ENCODE measurements at regions not wholly inside any gene's neighbourhood (a gene's known extent, or its start where the extent isn't known, plus 50 kb on each side); places are given as distances from the start of the nearest gene placed in this dataset.

DNA sequence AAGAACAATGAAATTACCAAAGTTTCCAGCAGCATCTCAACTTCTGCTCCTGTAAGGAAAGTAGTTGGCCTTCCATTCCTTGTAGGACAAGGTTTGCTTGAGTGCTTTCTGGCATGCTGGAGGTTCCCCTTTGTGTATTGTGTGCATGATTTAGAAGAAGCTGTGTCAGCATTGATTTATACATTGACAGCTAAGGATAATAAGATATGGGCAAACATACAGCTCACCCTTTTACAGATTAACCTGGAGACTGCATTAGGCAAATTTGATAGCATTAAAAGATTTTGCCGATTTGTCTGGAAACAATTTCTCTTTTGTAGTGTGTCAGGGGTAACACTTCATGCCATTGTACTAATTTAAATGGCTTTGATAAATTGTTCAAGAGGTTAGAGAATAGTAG lies 221.8 kb upstream of the PACRGL start:
- Histone ChIP-seq H3K4me1 (no peaks in the 10 kb centered on the region), H3K4me3 (no peak overlapping the region), H3K36me3 (no peaks in the 10 kb centered on the region), H3K27me3 (no peaks in the 10 kb centered on the region), H3K27ac (no peak overlapping the region), H3K9me3 (no peaks in the 10 kb centered on the region)
- WGBS, 2 donors = 97 to 100% methylated on average over 1 of the region's 1 CpG
- DNase-seq (no peak), ATAC-seq (no peak)
- intact Hi-C loops (cut with DNase I) = no loop called here
- TF ChIP-seq, protein P1, sequence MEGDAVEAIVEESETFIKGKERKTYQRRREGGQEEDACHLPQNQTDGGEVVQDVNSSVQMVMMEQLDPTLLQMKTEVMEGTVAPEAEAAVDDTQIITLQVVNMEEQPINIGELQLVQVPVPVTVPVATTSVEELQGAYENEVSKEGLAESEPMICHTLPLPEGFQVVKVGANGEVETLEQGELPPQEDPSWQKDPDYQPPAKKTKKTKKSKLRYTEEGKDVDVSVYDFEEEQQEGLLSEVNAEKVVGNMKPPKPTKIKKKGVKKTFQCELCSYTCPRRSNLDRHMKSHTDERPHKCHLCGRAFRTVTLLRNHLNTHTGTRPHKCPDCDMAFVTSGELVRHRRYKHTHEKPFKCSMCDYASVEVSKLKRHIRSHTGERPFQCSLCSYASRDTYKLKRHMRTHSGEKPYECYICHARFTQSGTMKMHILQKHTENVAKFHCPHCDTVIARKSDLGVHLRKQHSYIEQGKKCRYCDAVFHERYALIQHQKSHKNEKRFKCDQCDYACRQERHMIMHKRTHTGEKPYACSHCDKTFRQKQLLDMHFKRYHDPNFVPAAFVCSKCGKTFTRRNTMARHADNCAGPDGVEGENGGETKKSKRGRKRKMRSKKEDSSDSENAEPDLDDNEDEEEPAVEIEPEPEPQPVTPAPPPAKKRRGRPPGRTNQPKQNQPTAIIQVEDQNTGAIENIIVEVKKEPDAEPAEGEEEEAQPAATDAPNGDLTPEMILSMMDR (IDR thresholded peaks at IDR 0.05) = no peak

DNA sequence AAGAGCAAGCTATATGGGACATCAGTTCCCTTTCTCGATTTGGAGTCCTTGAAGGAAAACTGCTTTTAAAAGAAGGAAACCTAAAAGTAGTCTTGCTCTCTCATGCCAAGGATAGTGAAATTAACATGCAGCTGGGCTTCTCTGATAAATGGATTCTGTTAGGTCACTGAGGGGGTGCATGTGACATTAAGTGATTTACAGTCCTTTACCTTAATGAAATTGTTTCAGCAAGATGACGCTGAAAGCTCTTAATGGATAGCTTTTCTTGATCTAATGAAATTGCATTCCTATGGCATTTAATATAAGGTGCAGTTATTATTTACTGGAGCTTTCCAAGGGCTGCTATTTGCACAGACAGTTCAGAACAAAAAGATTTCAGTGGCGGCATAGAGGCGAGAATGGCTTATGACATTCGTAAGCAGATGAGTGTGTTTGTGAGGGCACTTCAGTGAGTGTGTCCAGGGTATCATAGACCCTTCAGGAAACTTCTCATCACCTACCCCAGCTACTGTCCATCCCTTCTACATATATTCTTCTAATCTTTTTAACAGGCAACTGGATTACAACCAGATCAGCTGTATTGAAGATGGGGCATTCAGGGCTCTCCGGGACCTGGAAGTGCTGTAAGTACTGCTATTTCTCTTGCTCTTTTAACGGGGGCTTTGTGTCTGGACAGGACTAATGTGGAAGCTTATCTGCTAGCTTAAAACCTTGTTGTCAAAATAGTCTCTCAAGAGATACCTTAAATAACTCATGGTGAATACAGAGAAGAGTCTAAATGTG lies 219.9 kb upstream of the PACRGL start:
- DNase-seq (no peak), ATAC-seq (no peak)
- Histone ChIP-seq H3K36me3 (no peaks in the 10 kb centered on the region), H3K9me3 (no peaks in the 10 kb centered on the region), H3K4me1 (no peaks in the 10 kb centered on the region), H3K27me3 (no peaks in the 10 kb centered on the region), H3K4me3 (no peak overlapping the region), H3K27ac (no peak overlapping the region)
- WGBS, 2 donors = 64 to 67% methylated on average over 7 of the region's 7 CpGs
- intact Hi-C loops (cut with DNase I) = no loop called here
- TF ChIP-seq, protein P1 (IDR thresholded peaks at IDR 0.05) = no peak

DNA sequence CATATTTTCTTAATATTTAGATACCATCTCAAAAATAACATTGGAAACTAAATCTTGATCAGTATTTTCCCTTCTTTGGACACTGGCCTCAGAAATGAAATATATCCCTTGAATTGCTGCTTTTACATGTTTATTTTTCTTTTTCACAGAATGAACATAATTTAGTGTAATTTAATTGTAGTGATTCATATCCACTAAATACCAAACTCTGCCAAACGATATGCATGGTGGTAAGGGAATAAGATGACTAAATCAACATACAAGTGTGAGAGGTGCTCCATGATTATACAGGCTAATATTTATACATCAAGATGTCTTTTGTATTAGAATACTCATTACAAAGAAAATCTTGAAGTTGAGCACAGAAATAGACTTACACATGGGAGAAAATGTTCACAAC lies 216.8 kb upstream of the PACRGL start:
- ATAC-seq (no peak), DNase-seq (no peak)
- H3K4me3 ChIP-seq = no peak overlapping the region
- TF ChIP-seq, protein P1 (IDR thresholded peaks at IDR 0.05) = no peak
- no peaks in the 10 kb centered on the region for H3K9me3 ChIP-seq
- no peaks in the 10 kb centered on the region for H3K27me3 ChIP-seq
- H3K4me1 ChIP-seq = no peaks in the 10 kb centered on the region
- no peak overlapping the region for H3K27ac ChIP-seq
- intact Hi-C loops (cut with DNase I) = no loop called here
- WGBS, 2 donors = 85 to 87% methylated on average over 1 of the region's 1 CpG
- no peaks in the 10 kb centered on the region for H3K36me3 ChIP-seq

DNA sequence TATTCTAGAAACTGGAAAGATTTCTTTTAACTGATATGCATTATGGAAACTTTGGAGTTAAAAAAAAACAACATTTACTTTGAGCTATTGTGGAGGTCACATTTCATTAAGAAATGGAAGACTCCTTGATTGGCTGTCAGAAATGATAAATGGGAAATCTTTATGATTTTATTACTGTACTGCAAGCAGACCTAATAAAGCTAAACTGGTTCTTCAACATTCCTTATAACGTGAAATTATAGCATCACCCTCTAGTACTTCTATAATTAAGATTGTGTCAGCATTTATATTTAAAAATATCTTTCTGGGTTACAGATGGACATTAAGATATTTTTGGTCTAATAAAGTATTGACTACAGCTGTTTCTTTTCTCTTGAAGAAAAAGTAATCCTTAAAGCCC lies 213.8 kb upstream of the PACRGL start:
- Histone ChIP-seq H3K27ac (no peak overlapping the region), H3K27me3 (no peaks in the 10 kb centered on the region), H3K4me3 (no peak overlapping the region), H3K4me1 (no peaks in the 10 kb centered on the region), H3K9me3 (no peaks in the 10 kb centered on the region), H3K36me3 (no peaks in the 10 kb centered on the region)
- TF ChIP-seq, protein P1 (IDR thresholded peaks at IDR 0.05) = no peak
- WGBS, 2 donors = 73 to 76% methylated on average over 1 of the region's 1 CpG
- DNase-seq (no peak), ATAC-seq (no peak)
- intact Hi-C loops (cut with DNase I) = loop anchor here in 1 of 10 donors (2.0 kb wide), 1 partner anchor 60 kb away; no protein-coding TSS in a partner anchor

All from heart right ventricle (tissue), 16 donors.